ENCODE measurements at regions not wholly inside any gene's neighbourhood (a gene's known extent, or its start where the extent isn't known, plus 50 kb on each side); places are given as distances from the start of the nearest gene placed in this dataset.
"Not testable (repeated sequence)": the region's sequence is repeated elsewhere in the genome, so short reads cannot be mapped to it uniquely, and the experiment has no call there.

DNA sequence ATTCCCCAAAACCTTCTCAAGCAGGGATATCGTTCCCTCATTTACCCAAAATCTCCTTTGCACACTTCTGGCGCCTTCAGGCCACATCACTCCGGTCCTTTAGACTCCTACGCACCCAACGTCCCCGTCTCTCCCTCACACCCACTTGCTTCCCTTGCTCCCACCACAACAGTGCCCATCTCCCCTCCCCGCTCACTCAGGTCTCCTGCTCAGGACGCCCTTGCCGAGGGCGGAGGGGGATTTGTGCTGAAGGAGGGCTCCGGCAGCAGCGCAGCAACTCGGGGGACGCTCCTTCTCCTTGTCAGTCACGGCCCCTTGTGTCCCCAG is 71.6 kb downstream of the PCMTD2 start:
- H3K9me3 ChIP-seq (ENCODE audit: control insufficient read depth in 4 of 4, low read length in 3 of 4); H3K36me3 ChIP-seq (ENCODE audit: control insufficient read depth in 4 of 4, insufficient read depth in 3 of 4, low read depth in 1 of 4, low read length in 3 of 4); H3K4me3 ChIP-seq (ENCODE audit: low read depth in 1 of 3, low read length in 3 of 3); H3K27ac ChIP-seq (ENCODE audit: low read depth in 1 of 2, low read length in 2 of 2); H3K4me1 ChIP-seq (ENCODE audit: control insufficient read depth in 4 of 4, insufficient read depth in 4 of 4, low read length in 3 of 4); DNase-seq (ENCODE audit: low spot score); H3K9ac ChIP-seq (ENCODE audit: low read depth in 1 of 2, low read length in 2 of 2); H3K27me3 ChIP-seq (ENCODE audit: control insufficient read depth in 4 of 4, insufficient read depth in 4 of 4, low read length in 3 of 4): not testable (repeated sequence)
- WGBS = 22% methylated on average over 13 of the region's 15 CpGs

DNA sequence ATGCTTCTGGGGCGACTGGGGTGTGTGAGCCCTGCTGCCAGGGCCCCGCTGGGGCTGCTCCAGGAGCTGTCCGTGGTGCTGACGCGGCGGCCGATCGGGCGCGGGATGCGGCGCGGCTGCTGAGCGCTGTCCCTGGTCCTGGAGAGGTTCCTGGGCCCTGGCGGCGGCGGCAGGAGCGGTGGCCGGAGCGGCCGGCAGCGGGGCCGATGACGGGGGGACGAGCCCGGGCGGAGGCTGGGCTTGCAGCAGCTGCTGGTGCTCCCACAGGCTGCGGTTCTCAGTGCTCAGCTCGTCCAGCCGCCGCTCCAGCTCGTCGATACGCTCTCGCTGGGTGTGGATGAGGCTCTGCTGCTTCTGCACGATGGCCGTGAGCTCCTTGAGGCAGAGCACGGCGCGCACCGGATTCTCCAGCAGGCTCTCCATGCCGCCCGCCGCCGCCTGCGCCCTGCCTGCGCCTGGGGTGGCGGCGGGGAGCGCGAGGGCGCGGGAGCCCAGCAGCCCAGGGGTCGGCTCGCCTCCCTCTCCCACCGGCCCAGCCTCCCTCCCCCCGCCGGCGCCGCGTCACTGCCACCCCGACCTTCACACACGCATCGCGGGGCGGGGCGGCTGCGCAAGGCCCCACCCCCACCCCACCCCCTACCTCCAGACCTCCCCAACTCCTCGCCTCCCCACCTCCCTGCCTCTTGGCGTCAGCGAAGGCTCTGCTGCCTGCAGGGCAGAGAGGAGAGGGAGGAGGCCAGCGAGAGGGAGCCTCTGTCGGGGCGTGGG is 72.2 kb downstream of the PCMTD2 start:
- not testable (repeated sequence) for H3K4me3 ChIP-seq (ENCODE audit: low read depth in 1 of 3, low read length in 3 of 3); DNase-seq (ENCODE audit: low spot score); H3K9me3 ChIP-seq (ENCODE audit: control insufficient read depth in 4 of 4, low read length in 3 of 4); H3K36me3 ChIP-seq (ENCODE audit: control insufficient read depth in 4 of 4, insufficient read depth in 3 of 4, low read depth in 1 of 4, low read length in 3 of 4); H3K4me1 ChIP-seq (ENCODE audit: control insufficient read depth in 4 of 4, insufficient read depth in 4 of 4, low read length in 3 of 4); H3K27me3 ChIP-seq (ENCODE audit: control insufficient read depth in 4 of 4, insufficient read depth in 4 of 4, low read length in 3 of 4); H3K9ac ChIP-seq (ENCODE audit: low read depth in 1 of 2, low read length in 2 of 2); H3K27ac ChIP-seq (ENCODE audit: low read depth in 1 of 2, low read length in 2 of 2)
- 5% methylated on average over 43 of the region's 74 CpGs for WGBS
- TF ChIP-seq, protein P1, sequence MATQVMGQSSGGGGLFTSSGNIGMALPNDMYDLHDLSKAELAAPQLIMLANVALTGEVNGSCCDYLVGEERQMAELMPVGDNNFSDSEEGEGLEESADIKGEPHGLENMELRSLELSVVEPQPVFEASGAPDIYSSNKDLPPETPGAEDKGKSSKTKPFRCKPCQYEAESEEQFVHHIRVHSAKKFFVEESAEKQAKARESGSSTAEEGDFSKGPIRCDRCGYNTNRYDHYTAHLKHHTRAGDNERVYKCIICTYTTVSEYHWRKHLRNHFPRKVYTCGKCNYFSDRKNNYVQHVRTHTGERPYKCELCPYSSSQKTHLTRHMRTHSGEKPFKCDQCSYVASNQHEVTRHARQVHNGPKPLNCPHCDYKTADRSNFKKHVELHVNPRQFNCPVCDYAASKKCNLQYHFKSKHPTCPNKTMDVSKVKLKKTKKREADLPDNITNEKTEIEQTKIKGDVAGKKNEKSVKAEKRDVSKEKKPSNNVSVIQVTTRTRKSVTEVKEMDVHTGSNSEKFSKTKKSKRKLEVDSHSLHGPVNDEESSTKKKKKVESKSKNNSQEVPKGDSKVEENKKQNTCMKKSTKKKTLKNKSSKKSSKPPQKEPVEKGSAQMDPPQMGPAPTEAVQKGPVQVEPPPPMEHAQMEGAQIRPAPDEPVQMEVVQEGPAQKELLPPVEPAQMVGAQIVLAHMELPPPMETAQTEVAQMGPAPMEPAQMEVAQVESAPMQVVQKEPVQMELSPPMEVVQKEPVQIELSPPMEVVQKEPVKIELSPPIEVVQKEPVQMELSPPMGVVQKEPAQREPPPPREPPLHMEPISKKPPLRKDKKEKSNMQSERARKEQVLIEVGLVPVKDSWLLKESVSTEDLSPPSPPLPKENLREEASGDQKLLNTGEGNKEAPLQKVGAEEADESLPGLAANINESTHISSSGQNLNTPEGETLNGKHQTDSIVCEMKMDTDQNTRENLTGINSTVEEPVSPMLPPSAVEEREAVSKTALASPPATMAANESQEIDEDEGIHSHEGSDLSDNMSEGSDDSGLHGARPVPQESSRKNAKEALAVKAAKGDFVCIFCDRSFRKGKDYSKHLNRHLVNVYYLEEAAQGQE (IDR thresholded peaks at IDR 0.05) = peak; percentile 94

GRCh38 chr20:64328595-64329250 is 73.2 kb downstream of the PCMTD2 start:
- H3K9ac ChIP-seq (ENCODE audit: low read depth in 1 of 2, low read length in 2 of 2); H3K4me3 ChIP-seq (ENCODE audit: low read depth in 1 of 3, low read length in 3 of 3); H3K27ac ChIP-seq (ENCODE audit: low read depth in 1 of 2, low read length in 2 of 2); H3K4me1 ChIP-seq (ENCODE audit: control insufficient read depth in 4 of 4, insufficient read depth in 4 of 4, low read length in 3 of 4); DNase-seq (ENCODE audit: low spot score); H3K9me3 ChIP-seq (ENCODE audit: control insufficient read depth in 4 of 4, low read length in 3 of 4); H3K27me3 ChIP-seq (ENCODE audit: control insufficient read depth in 4 of 4, insufficient read depth in 4 of 4, low read length in 3 of 4); H3K36me3 ChIP-seq (ENCODE audit: control insufficient read depth in 4 of 4, insufficient read depth in 3 of 4, low read depth in 1 of 4, low read length in 3 of 4): not testable (repeated sequence)
- WGBS = 38% methylated on average over 7 of the region's 9 CpGs

- not testable (repeated sequence) for DNase-seq (ENCODE audit: low spot score); H3K27me3 ChIP-seq (ENCODE audit: control insufficient read depth in 4 of 4, insufficient read depth in 4 of 4, low read length in 3 of 4); H3K9ac ChIP-seq (ENCODE audit: low read depth in 1 of 2, low read length in 2 of 2)
Observed at GRCh38 chr20:64332627-64333026, 77.1 kb downstream of the PCMTD2 start.

More at GRCh38 chr20:64332627-64333026, 77.1 kb downstream of the PCMTD2 start:
- H3K9me3 ChIP-seq (ENCODE audit: control insufficient read depth in 4 of 4, low read length in 3 of 4); H3K27ac ChIP-seq (ENCODE audit: low read depth in 1 of 2, low read length in 2 of 2); H3K36me3 ChIP-seq (ENCODE audit: control insufficient read depth in 4 of 4, insufficient read depth in 3 of 4, low read depth in 1 of 4, low read length in 3 of 4); H3K4me3 ChIP-seq (ENCODE audit: low read depth in 1 of 3, low read length in 3 of 3); H3K4me1 ChIP-seq (ENCODE audit: control insufficient read depth in 4 of 4, insufficient read depth in 4 of 4, low read length in 3 of 4): not testable (repeated sequence)
